Psoas muscle (tissue), 7 donors: ENCODE measurements at regions not wholly inside any gene's neighbourhood (a gene's known extent, or its start where the extent isn't known, plus 50 kb on each side); places are given as distances from the start of the nearest gene placed in this dataset.

Experiments
- ATAC-seq, 4 donors: fragments of 200-7000 bp; cut with Tn5 transposase; one replicate each; pipeline ENCODE4 v1.9.1; 2020; ENCODE audit warnings: moderate library complexity in 3 of 4, mild to moderate bottlenecking in 2 of 4
- DNase-seq, 2 donors: peaks; one replicate each; pipeline ENCODE4 v3.0.0-alpha.2; 2020
- H3K27ac ChIP-seq: fragments of 200-600 bp; one replicate; pipeline ENCODE4 v1.8.0; 2022
- H3K27me3 ChIP-seq, 3 donors: fragments of 200-600 bp in 1 of 3; one replicate each; pipeline versions ENCODE4 v1.6.1 to v1.8.0; 2013 to 2022; ENCODE audit warnings: low read length in 2 of 3, mild to moderate bottlenecking in 2 of 3, moderate library complexity in 1 of 3; ENCODE audit not compliant: insufficient read depth in 3 of 3
- H3K36me3 ChIP-seq, 2 donors: fragments of 200-600 bp in 1 of 2; one replicate each; pipeline versions ENCODE4 v1.6.1 to v1.8.0; 2013 to 2022; ENCODE audit warnings: low read depth in 1 of 2, mild to moderate bottlenecking in 1 of 2, moderate library complexity in 1 of 2; ENCODE audit not compliant: insufficient read depth in 1 of 2
- H3K4me1 ChIP-seq: fragments of 200-600 bp; one replicate; pipeline ENCODE4 v1.8.0; 2022
- H3K4me3 ChIP-seq: fragments of 200-600 bp; one replicate; pipeline ENCODE4 v1.8.0; 2022; ENCODE audit warnings: mild to moderate bottlenecking
- H3K9me3 ChIP-seq: fragments of 200-600 bp; one replicate; pipeline ENCODE4 v1.8.0; 2022
- WGBS, 3 donors: extraction: QIAGEN DNeasy Blood & Tissue Kit; methylation state at CpG; one replicate each; pipeline versions ENCODE4 v1.1.6 to v1.1.7; 2013; 5-methylcytosine and 5-hydroxymethylcytosine counted together
- intact Hi-C, 2 donors: fragments of 100-400 bp; cut with DNase I; formaldehyde crosslinking; loops; one replicate each; pipeline versions ENCODE4 v1.11.0 to v1.14.2; 2022
- TF ChIP-seq, protein P1 (sequence below): fragments of 200-600 bp; IDR thresholded peaks from one replicate; pipeline ENCODE4 v1.8.0; 2022; ENCODE audit warnings: antibody characterized with exemption
- donor health status: healthy with polysubstance abuse.
- donor health status: DM: no; HTN: no; CAD: no; lungs with moderate emphysema.
- donor health status: Bipolar disorder and iron deficiency.
- donor health status: healthy.
- donor health status: DM: yes; HTN: yes; CAD: no.
- donor health status: DM: no; HTN: no; CAD: no.
- donor health status: DM: yes; HTN: yes; CAD: no.

- no peaks in the 10 kb centered on the region for H3K36me3 ChIP-seq
- TF ChIP-seq, protein P1, sequence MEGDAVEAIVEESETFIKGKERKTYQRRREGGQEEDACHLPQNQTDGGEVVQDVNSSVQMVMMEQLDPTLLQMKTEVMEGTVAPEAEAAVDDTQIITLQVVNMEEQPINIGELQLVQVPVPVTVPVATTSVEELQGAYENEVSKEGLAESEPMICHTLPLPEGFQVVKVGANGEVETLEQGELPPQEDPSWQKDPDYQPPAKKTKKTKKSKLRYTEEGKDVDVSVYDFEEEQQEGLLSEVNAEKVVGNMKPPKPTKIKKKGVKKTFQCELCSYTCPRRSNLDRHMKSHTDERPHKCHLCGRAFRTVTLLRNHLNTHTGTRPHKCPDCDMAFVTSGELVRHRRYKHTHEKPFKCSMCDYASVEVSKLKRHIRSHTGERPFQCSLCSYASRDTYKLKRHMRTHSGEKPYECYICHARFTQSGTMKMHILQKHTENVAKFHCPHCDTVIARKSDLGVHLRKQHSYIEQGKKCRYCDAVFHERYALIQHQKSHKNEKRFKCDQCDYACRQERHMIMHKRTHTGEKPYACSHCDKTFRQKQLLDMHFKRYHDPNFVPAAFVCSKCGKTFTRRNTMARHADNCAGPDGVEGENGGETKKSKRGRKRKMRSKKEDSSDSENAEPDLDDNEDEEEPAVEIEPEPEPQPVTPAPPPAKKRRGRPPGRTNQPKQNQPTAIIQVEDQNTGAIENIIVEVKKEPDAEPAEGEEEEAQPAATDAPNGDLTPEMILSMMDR = no peak
- no peaks in the 10 kb centered on the region for H3K4me1 ChIP-seq
- 51 to 63% (median 54%) methylated on average over 2 of the region's 2 CpGs for WGBS, 3 donors
- H3K9me3 ChIP-seq = no peaks in the 10 kb centered on the region
- intact Hi-C loops = no loop called here
- no peak overlapping the region for H3K4me3 ChIP-seq
- H3K27ac ChIP-seq = no peak overlapping the region
- ATAC-seq (no peak), DNase-seq (no peak)
- peaks cover 0 to 4% (median 0%) of the 10 kb centered on the region in 3 donors for H3K27me3 ChIP-seq
These were observed 369.4 kb downstream of the ZNF536 start for GRCh38 chr19:30741566-30741965.

DNA sequence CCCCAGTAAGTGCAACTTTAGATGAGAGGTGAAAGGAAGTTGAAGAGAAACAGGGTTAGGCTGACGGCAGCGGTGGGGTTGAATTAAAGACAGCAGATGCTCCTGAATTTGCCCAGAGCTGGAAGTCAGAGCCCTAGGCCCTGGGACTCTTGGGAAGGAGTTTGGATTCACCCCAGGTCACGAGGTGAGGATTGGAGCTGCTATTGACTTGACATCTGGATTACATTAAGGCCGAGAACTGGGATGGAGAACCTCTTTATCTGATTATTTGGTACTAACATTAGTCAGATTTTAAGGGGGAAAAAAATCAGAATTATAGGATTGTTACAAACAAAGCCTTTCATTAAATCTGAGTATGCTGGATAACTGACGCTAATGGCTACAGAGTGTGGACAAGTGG is 367.2 kb downstream of the ZNF536 start:
- no peaks in the 10 kb centered on the region for H3K4me1 ChIP-seq
- intact Hi-C loops = no loop called here
- WGBS, 3 donors = 74 to 83% (median 77%) methylated on average over 5 of the region's 5 CpGs

DNA sequence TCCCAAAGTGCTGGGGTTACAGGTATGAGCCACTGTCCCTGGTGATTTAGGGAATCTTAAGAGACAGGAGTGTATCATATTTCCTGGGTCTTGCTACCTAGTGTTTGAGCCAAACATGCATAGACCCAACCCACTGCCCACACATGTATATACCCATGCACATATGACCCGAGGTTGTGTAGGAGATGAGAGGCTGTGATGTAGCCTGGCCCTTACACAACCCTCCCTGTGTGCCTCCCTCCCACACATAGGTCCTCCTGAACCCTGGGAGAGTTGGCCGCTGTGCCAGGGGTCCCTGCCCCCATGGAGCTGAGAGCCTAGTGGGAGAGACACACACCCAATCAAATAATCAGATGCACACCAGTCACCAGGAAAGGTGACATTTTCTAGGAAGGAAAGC is 365.9 kb downstream of the ZNF536 start:
- intact Hi-C loops = no loop called here
- Histone ChIP-seq H3K9me3 (no peaks in the 10 kb centered on the region), H3K27ac (no peak overlapping the region), H3K27me3 (peaks cover 0 to 2% (median 0%) of the 10 kb centered on the region in 3 donors), H3K36me3 (no peaks in the 10 kb centered on the region), H3K4me1 (no peaks in the 10 kb centered on the region), H3K4me3 (no peak overlapping the region)
- TF ChIP-seq, protein P1 = no peak
- 87 to 97% (median 88%) methylated on average over 2 of the region's 2 CpGs for WGBS, 3 donors
- ATAC-seq = no peak
- DNase-seq = no peak

More for the DNA sequence above, 367.2 kb downstream of the ZNF536 start:
- no peak for ATAC-seq
- DNase-seq = peak in 1 of 2 donors; percentile 61
- TF ChIP-seq, protein P1 = no peak
- Histone ChIP-seq H3K36me3 (no peaks in the 10 kb centered on the region), H3K4me3 (no peak overlapping the region), H3K27me3 (peaks cover 0 to 4% (median 0%) of the 10 kb centered on the region in 3 donors), H3K9me3 (no peaks in the 10 kb centered on the region), H3K27ac (no peak overlapping the region)

DNA sequence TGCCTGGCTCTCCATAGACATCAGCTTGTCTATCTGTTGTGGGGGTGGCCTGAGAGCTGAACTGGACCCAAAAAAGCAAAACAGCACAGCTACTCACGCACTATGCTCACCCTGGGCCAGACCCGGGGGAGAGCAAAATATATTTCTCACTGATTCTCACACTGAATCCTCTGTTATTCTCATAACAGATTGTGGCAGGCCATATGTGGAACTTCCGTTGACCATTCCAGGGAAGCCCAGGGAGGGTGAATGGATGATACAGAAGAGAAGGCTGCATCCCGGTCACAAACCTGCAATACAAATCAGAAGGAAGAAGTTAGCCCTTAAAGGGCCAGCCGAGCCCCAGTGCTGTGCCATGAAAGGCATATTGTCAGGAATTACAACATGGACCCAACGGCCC is 362.5 kb downstream of the ZNF536 start:
- no peaks in the 10 kb centered on the region for H3K27me3 ChIP-seq
- TF ChIP-seq, protein P1 = no peak
- intact Hi-C loops = no loop called here
- H3K27ac ChIP-seq = no peak overlapping the region
- no peaks in the 10 kb centered on the region for H3K4me1 ChIP-seq
- DNase-seq (no peak), ATAC-seq (no peak)
- WGBS, 3 donors = 53 to 71% (median 55%) methylated on average over 6 of the region's 6 CpGs
- H3K36me3 ChIP-seq = no peaks in the 10 kb centered on the region
- no peaks in the 10 kb centered on the region for H3K9me3 ChIP-seq
- H3K4me3 ChIP-seq = no peak overlapping the region

DNA sequence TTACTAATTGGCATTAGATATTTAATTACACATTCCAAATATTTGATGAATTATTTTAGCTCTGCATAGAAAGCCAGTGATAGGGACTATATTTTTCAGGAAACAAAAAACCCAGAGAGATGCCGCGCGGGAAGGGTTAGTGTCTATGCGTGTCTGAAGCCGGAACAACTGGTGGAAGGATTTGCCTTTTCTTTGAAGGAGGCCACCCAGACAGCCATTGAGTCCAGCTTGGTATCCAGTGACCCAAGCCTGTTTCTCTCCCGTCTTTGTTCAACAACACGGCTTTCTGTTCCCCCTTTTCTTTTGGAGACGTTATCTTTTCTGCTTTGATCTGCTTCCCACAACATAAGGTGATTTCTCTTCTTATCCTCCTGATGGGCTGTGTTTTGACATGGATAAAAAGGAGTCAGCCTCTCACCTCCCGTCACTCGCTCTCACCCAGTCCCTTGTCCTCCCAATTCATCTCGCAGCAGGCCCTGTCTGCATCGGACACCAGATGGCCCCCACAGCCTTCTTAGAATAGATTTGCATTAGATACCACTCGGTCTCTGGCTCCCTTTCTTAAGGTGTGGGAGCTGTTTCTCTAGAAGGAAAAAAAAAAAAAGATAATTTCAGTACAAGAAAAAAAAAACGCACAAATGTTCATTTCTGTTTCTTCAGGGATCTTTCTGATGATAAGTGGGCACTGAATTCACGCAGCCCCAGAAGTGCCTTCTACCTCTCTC is 361.8 kb downstream of the ZNF536 start:
- Histone ChIP-seq H3K9me3 (no peaks in the 10 kb centered on the region), H3K4me3 (no peak overlapping the region), H3K36me3 (no peaks in the 10 kb centered on the region), H3K4me1 (no peaks in the 10 kb centered on the region), H3K27me3 (no peaks in the 10 kb centered on the region), H3K27ac (no peak overlapping the region)
- WGBS, 3 donors = 67 to 74% (median 73%) methylated on average over 15 of the region's 15 CpGs
- ATAC-seq (no peak), DNase-seq (no peak)
- intact Hi-C loops = no loop called here
- TF ChIP-seq, protein P1 = no peak
